HFFc6 (cell line): ENCODE measurements at regions not wholly inside any gene's neighbourhood (a gene's known extent, or its start where the extent isn't known, plus 50 kb on each side); places are given as distances from the start of the nearest gene placed in this dataset.

ENCODE experiments used
- DNase-seq: peaks from one replicate; pipeline ENCODE4 v3.0.0-alpha.2; 2018
- H3K27ac Mint-ChIP-seq: 2 replicates; pipeline ENCODE4 v1.8.0; 2020; ENCODE audit warnings: mild to moderate bottlenecking, mixed read lengths
- H3K27me3 Mint-ChIP-seq: 2 replicates; pipeline ENCODE4 v1.8.0; 2021; ENCODE audit warnings: mild to moderate bottlenecking, moderate library complexity, mixed read lengths; ENCODE audit not compliant: insufficient read depth
- H3K36me3 Mint-ChIP-seq: 2 replicates; pipeline ENCODE4 v1.8.0; 2021; ENCODE audit warnings: low read depth, mixed read lengths
- H3K4me1 Mint-ChIP-seq: 2 replicates; pipeline ENCODE4 v1.8.0; 2020; ENCODE audit warnings: low read depth, mixed read lengths
- H3K4me3 Mint-ChIP-seq: 2 replicates; pipeline ENCODE4 v1.8.0; 2020; ENCODE audit warnings: mild to moderate bottlenecking, moderate library complexity, mixed read lengths
- H3K9me3 Mint-ChIP-seq: 2 replicates; pipeline ENCODE4 v1.8.0; 2020; ENCODE audit warnings: mild to moderate bottlenecking, mixed read lengths
- CTCF ChIP-seq: fragments of 200-600 bp; sonication (generic); IDR thresholded peaks from 2 replicates; pipeline ENCODE4 v1.5.0; 2021; ENCODE audit warnings: antibody characterized with exemption, mild to moderate bottlenecking

DNA sequence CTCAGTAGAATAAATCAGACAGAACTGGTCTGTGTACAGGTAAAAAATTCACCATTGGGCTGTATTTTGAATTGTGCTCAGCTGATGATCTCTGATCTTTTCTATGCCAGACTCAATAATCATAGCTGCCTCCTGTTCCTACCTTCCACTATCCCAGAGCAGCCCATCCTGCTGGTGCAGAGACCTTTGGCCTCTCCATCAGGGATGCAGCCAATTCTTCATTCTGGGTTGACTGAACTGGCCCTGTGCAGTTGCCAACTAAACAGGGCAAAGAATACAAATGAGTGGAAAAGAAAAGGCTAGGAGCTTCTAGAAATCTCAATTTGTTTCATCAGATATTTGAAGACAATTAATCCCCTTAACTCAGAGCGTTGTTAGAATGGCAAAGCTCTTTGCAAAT is 1781.3 kb upstream of the CELF4 start:
- H3K4me1 Mint-ChIP-seq, result peaks cover 7% of the 10 kb centered on the region; the same call in 1 of the 2 replicates
- no peaks in the 10 kb centered on the region for H3K9me3 Mint-ChIP-seq
- H3K27me3 Mint-ChIP-seq, result no peaks in the 10 kb centered on the region
- no peak for DNase-seq
- no peak for TF ChIP-seq CTCF
- no peaks in the 10 kb centered on the region for H3K36me3 Mint-ChIP-seq
- H3K27ac Mint-ChIP-seq, result no peak overlapping the region
- H3K4me3 Mint-ChIP-seq, result no peak overlapping the region

DNA sequence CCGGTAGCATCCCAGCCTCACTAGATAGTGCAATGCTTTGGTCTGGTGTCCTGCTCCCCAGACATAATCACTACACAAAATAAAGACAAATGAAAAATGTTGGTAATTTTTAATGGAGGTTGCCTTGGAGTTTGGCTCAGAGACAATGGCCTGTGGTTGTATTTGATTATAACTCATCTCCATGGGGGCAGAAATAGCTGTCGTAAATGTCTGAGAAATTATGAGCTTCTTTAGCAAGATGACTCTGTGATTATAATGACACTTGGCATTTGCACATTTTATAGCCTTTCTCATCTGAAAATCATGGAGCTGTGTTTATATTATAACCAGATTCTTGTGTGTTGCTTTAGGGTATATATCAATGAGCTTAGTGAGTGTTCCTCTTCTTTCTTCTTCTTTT is 1779.7 kb upstream of the CELF4 start:
- peak; percentile 71 for DNase-seq
- Mint-ChIP-seq H3K9me3 (no peaks in the 10 kb centered on the region), H3K27ac (no peak overlapping the region), H3K27me3 (no peaks in the 10 kb centered on the region), H3K4me1 (peaks cover 7% of the 10 kb centered on the region; the same call in 1 of the 2 replicates), H3K36me3 (no peaks in the 10 kb centered on the region), H3K4me3 (no peak overlapping the region)
- no peak for TF ChIP-seq CTCF

GRCh38 chr18:39344487-39344886 is 1778.9 kb upstream of the CELF4 start:
- Mint-ChIP-seq H3K27me3 (no peaks in the 10 kb centered on the region; the same call in 1 of the 2 replicates), H3K27ac (no peak overlapping the region), H3K36me3 (no peaks in the 10 kb centered on the region), H3K4me3 (no peak overlapping the region), H3K4me1 (peaks cover 7% of the 10 kb centered on the region; the same call in 1 of the 2 replicates), H3K9me3 (no peaks in the 10 kb centered on the region)
- DNase-seq, result no peak
- TF ChIP-seq CTCF, result no peak

DNA sequence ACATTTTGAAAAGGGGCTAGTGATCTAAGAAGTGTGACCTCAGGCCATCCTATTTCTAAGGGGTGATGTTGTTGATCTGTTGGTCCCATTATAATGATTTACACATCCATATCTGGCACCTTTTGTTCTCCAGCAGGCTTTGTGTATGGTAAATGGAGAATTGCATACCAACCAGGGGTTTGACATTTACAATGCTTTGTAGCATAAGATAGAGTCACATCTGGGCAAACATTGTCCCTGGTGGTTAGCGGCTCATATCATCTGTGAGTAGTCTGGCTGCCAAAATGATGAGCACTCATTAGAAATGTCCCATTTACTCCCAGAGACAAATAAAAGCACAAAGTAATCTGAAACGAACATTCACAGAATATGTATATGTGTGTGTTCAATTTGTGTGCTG is 1775.5 kb upstream of the CELF4 start:
- H3K9me3 Mint-ChIP-seq, result no peaks in the 10 kb centered on the region
- no peak for TF ChIP-seq CTCF
- H3K27me3 Mint-ChIP-seq, result no peaks in the 10 kb centered on the region; the same call in 1 of the 2 replicates
- H3K4me1 Mint-ChIP-seq, result peaks cover 7% of the 10 kb centered on the region; the same call in 1 of the 2 replicates
- no peak overlapping the region for H3K27ac Mint-ChIP-seq
- no peak for DNase-seq
- H3K36me3 Mint-ChIP-seq, result no peaks in the 10 kb centered on the region
- H3K4me3 Mint-ChIP-seq, result no peak overlapping the region

DNA sequence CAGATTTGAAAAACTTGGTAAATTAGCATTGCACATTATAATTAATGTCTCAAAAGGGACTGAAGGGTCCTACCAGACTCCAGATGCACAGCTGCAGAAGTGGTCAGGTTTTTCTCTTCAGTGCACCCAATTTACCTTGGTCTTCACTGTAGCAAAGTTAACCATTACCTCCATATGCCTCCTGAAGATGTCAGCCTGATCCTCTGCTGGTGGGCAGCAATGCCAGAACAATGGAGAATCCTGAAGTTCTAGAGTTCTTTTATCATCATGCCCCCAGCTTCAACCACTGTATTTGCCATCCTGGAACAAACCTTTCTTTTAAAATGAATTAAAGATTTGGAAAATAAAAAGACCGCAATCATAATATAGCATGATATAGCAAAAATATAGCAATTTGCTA is 1774.8 kb upstream of the CELF4 start:
- no peak for TF ChIP-seq CTCF
- no peaks in the 10 kb centered on the region for H3K36me3 Mint-ChIP-seq
- H3K27ac Mint-ChIP-seq, result no peak overlapping the region
- no peaks in the 10 kb centered on the region; the same call in 1 of the 2 replicates for H3K27me3 Mint-ChIP-seq
- H3K4me3 Mint-ChIP-seq, result no peak overlapping the region
- H3K4me1 Mint-ChIP-seq, result peaks cover 7% of the 10 kb centered on the region; the same call in 1 of the 2 replicates
- H3K9me3 Mint-ChIP-seq, result no peaks in the 10 kb centered on the region
- no peak for DNase-seq
